K562 (cell line): ENCODE measurements at regions not wholly inside any gene's neighbourhood (a gene's known extent, or its start where the extent isn't known, plus 50 kb on each side); places are given as distances from the start of the nearest gene placed in this dataset.

Source experiments
- ATAC-seq: fragments of 200-7000 bp; cut with Tn5 transposase; 3 replicates; pipeline ENCODE4 v1.9.1; 2020; ENCODE audit warnings: moderate library complexity
- BruUV-seq: library from RNA; stranded (reverse); fragments of 400-500 nt; replicated peaks from 2 replicates; lab custom pipeline; 2021; lab: Mats Ljungman, UMichigan
- CTCF ChIA-PET: fragments of 300-600 bp; formaldehyde crosslinking; extraction: SDS; loops from one replicate; lab custom pipeline; 2021; ENCODE audit warnings: low intra/inter-chr PET ratio; lab: Yijun Ruan, JAX
- POLR2A ChIA-PET: fragments of 300-600, 350-650 bp; sonication (Branson Sonifier 250); formaldehyde crosslinking; extraction: SDS; loops from one replicate; lab custom pipeline; 2021; ENCODE audit warnings: antibody characterized with exemption, inconsistent platforms; lab: Yijun Ruan, JAX
- DNase-seq, 4 experiments: peaks; one replicate each; pipeline versions ENCODE4 v3.0.0 to v3.0.0-alpha.2; 2011 to 2018; ENCODE audit warnings: low spot score in 3 of 4, mixed read lengths in 3 of 4; ENCODE audit errors: extremely low read depth in 1 of 4
- FAIRE-seq: peaks from 2 replicates; lab custom pipeline; 2011; peaks lifted over from hg19 to GRCh38; lab: Jason Lieb, UNC
- H2AFZ ChIP-seq: 2 replicates; pipeline ENCODE4 v1.6.0; 2011; ENCODE audit warnings: low read depth, low read length, control low read depth, inconsistent platforms
- H3K27ac ChIP-seq: fragments of 200-600 bp; 3 replicates; pipeline ENCODE4 v1.8.0; 2011; ENCODE audit warnings: low read depth, mild to moderate bottlenecking, control low read depth, inconsistent platforms, low read length, moderate library complexity, mixed read lengths; ENCODE audit errors: extremely low read depth
- H3K27me3 ChIP-seq, 2 experiments: fragments of 300-600 bp in 1 of 2; 2 replicates in 1 of 2; 3 replicates in 1 of 2; pipeline versions ENCODE4 v1.6.0 to v1.8.0; 2011; ENCODE audit warnings: inconsistent platforms in 2 of 2, low read length in 2 of 2, mild to moderate bottlenecking in 1 of 2, mixed read lengths in 1 of 2, moderate library complexity in 1 of 2; ENCODE audit not compliant: control insufficient read depth in 2 of 2, insufficient read depth in 2 of 2
- H3K36me3 ChIP-seq: fragments of 300-600 bp; 3 replicates; pipeline ENCODE4 v1.8.0; 2011; ENCODE audit warnings: mild to moderate bottlenecking, low read length, inconsistent platforms; ENCODE audit not compliant: control insufficient read depth, insufficient read depth
- H3K4me1 ChIP-seq, 2 experiments: fragments of 200-600 bp in 1 of 2; replicated peaks in 1 of 2; 2 replicates in 1 of 2; 3 replicates in 1 of 2; pipeline versions ENCODE4 v1.5.1 to v1.8.0; 2011; ENCODE audit warnings: inconsistent platforms in 2 of 2, low read length in 2 of 2, mild to moderate bottlenecking in 1 of 2, mixed read lengths in 1 of 2, moderate library complexity in 1 of 2; ENCODE audit not compliant: control insufficient read depth in 2 of 2, insufficient read depth in 2 of 2
- H3K4me2 ChIP-seq: 2 replicates; pipeline ENCODE4 v1.6.1; 2011; ENCODE audit warnings: low read length, control low read depth, inconsistent platforms, mixed read lengths; ENCODE audit not compliant: insufficient read depth
- H3K4me3 ChIP-seq: fragments of 200-600 bp; sonication (generic), shearing (Covaris generic); 2 replicates; pipeline ENCODE4 v1.5.1; 2016; ENCODE audit warnings: control low read depth, inconsistent platforms
- H3K79me2 ChIP-seq: fragments of 200-600 bp; 3 replicates; pipeline ENCODE4 v1.8.0; 2011; ENCODE audit warnings: low read length, inconsistent platforms; ENCODE audit not compliant: control insufficient read depth, insufficient read depth
- H3K9ac ChIP-seq, 2 experiments: 2 replicates each; pipeline versions ENCODE4 v1.6.0 to v1.6.1; 2011; ENCODE audit warnings: low read depth in 2 of 2, low read length in 2 of 2, control low read depth in 1 of 2, inconsistent platforms in 1 of 2, mild to moderate bottlenecking in 1 of 2, mixed read lengths in 1 of 2; ENCODE audit not compliant: insufficient read depth in 1 of 2
- H3K9me1 ChIP-seq: one replicate; pipeline ENCODE4 v1.6.0; 2011; ENCODE audit warnings: inconsistent platforms, mild to moderate bottlenecking, low read length, moderate library complexity; ENCODE audit not compliant: control insufficient read depth, insufficient read depth
- H3K9me3 ChIP-seq: replicated peaks from 2 replicates; pipeline ENCODE4 v1.5.1; 2011; ENCODE audit warnings: low read depth, low read length, inconsistent platforms; ENCODE audit not compliant: control insufficient read depth, insufficient read depth
- H4K20me1 ChIP-seq: replicated peaks from 2 replicates; pipeline ENCODE4 v1.6.1; 2011; ENCODE audit warnings: low read length, inconsistent platforms, mixed read lengths; ENCODE audit not compliant: control insufficient read depth, insufficient read depth
- CEBPZ ChIP-seq: fragments of 150-350 bp; IDR thresholded peaks from 2 replicates; pipeline ENCODE4 v1.6.1; 2014; ENCODE audit warnings: low read depth, mild to moderate bottlenecking, low read length, borderline replicate concordance
- GABPA ChIP-seq: fragments of 200-800 bp; sonication (Bioruptor generic); conservative IDR thresholded peaks from 2 replicates; pipeline ENCODE4 v1.6.1; 2016; ENCODE audit warnings: low read depth, missing genetic modification characterization, missing compliant biosample characterization
- HIVEP1 ChIP-seq: fragments of 250-450 bp; sonication (Bioruptor Pico); IDR thresholded peaks from 2 replicates; pipeline ENCODE4 v1.4.0; 2020; ENCODE audit warnings: mild to moderate bottlenecking
- NCOA1 ChIP-seq: fragments of 450-650 bp; IDR thresholded peaks from 2 replicates; pipeline ENCODE4 v1.6.1; 2016; ENCODE audit warnings: low read depth
- SIN3A ChIP-seq, 2 experiments: fragments of 150-350 bp in 1 of 2; IDR thresholded peaks; 2 replicates each; pipeline ENCODE4 v1.6.1; 2011 to 2016; ENCODE audit warnings: borderline replicate concordance in 2 of 2, low read depth in 2 of 2, low read length in 2 of 2, mild to moderate bottlenecking in 2 of 2, moderate library complexity in 2 of 2; ENCODE audit not compliant: control insufficient read depth in 1 of 2
- TCF7L2 ChIP-seq: fragments of 150-350 bp; IDR thresholded peaks from 2 replicates; pipeline ENCODE4 v1.6.1; 2016; ENCODE audit warnings: low read depth, mild to moderate bottlenecking, low read length, moderate library complexity
- THRB ChIP-seq: fragments of 450-650 bp; formaldehyde crosslinking; conservative IDR thresholded peaks from 2 replicates; pipeline ENCODE4 v1.4.0; 2022; ENCODE audit warnings: mild to moderate bottlenecking, missing genetic modification characterization
- ZKSCAN1 ChIP-seq: fragments of 150-350 bp; IDR thresholded peaks from 2 replicates; pipeline ENCODE4 v1.6.1; 2016; ENCODE audit warnings: low read depth, low read length
- ZNF143 ChIP-seq: sonication (generic); formaldehyde crosslinking; IDR thresholded peaks from 2 replicates; pipeline ENCODE4 v1.9.0; 2022; ENCODE audit warnings: mild to moderate bottlenecking, missing genetic modification reagents
- ZNF668 ChIP-seq: fragments of 250-450 bp; sonication (Bioruptor Pico); IDR thresholded peaks from 2 replicates; pipeline ENCODE4 v1.8.0; 2022; ENCODE audit warnings: mild to moderate bottlenecking, inconsistent platforms
- WGBS: fragments of 100-300 bp; shearing (Covaris generic); methylation state at CpG from one replicate; pipeline ENCODE4 v1.1.6; 2016; ENCODE audit warnings: low coverage, mixed read lengths; ENCODE audit not compliant: insufficient coverage; ENCODE audit errors: missing lambda C conversion rate; 5-methylcytosine and 5-hydroxymethylcytosine counted together
- in situ Hi-C: fragments of 300-500 bp; cut with MboI; formaldehyde crosslinking; loops from 4 replicates; pipeline ENCODE4 v1.15.0; 2018; ENCODE audit warnings: inconsistent platforms, mixed read lengths
- intact Hi-C: fragments of 100-400 bp; cut with micrococcal nuclease; formaldehyde crosslinking; loops from 2 replicates; pipeline ENCODE4 v1.14.2; 2022

GRCh38 chr22:49267996-49268395, 559.7 kb downstream of the BRD1 start (continued):
- TF ChIP-seq GABPA (tag): no peak
- TF ChIP-seq NCOA1: no peak
- no peak for TF ChIP-seq CEBPZ

GRCh38 chr22:49266561-49267519, 560.8 kb downstream of the BRD1 start:
- H3K9me1 ChIP-seq: no peaks in the 10 kb centered on the region
- DNase-seq: no peak
- H3K36me3 ChIP-seq: no peaks in the 10 kb centered on the region
- H3K27me3 ChIP-seq: peaks cover 0 to 25% of the 10 kb centered on the region in 2 experiments; a peak in 1 of 5 replicates
- no peaks in the 10 kb centered on the region for H3K4me1 ChIP-seq
- 0 out of 2 replicates have a peak, but pooled peaks cover 4% of the 10 kb centered on the region for H4K20me1 ChIP-seq
- ChIA-PET CTCF (no interaction called here), POLR2A (interaction anchor here (0.6 kb wide), 1 partner anchor 623 kb away, joined by 3 read pairs; no protein-coding TSS in a partner anchor)
- under 1% methylated on average over 23 of the region's 53 CpGs for WGBS
- H2AFZ ChIP-seq: no peak overlapping the region
- no peak for FAIRE-seq
- in situ Hi-C loops (no loop called here), intact Hi-C loops (no loop called here)
- H3K4me2 ChIP-seq: no peak overlapping the region
- H3K27ac ChIP-seq: no peak overlapping the region
- H3K79me2 ChIP-seq: no peaks in the 10 kb centered on the region
- no TSS peak for BruUV-seq
- no peak overlapping the region for H3K9ac ChIP-seq
- H3K9me3 ChIP-seq: no peaks in the 10 kb centered on the region
- H3K4me3 ChIP-seq: no peak overlapping the region
- ATAC-seq: no peak
- TF ChIP-seq ZNF143 (no peak), ZNF668 (CRISPR knock-in tag) (no peak), SIN3A (IDR thresholded peaks at IDR 0.05; ENCODE audit: borderline replicate concordance in 2 of 2, control insufficient read depth in 1 of 2, low read depth in 2 of 2, low read length in 2 of 2) (no peak), HIVEP1 (CRISPR knock-in tag) (no peak), ZKSCAN1 (no peak), THRB (CRISPR knock-in tag) (no peak), TCF7L2 (no peak)
